GM21619 (cell line): ENCODE measurements at regions not wholly inside any gene's neighbourhood (a gene's known extent, or its start where the extent isn't known, plus 50 kb on each side); places are given as distances from the start of the nearest gene placed in this dataset.
"Not testable (repeated sequence)": the region's sequence is repeated elsewhere in the genome, so short reads cannot be mapped to it uniquely, and the experiment has no call there.

ENCODE experiments used
- ATAC-seq: cut with Tn5 transposase; IDR thresholded peaks from one replicate; pipeline ENCODE4 v1.9.1; 2021; ENCODE audit not compliant: unreplicated experiment

GRCh38 chr10:46095943-46096342 lies 49.9 kb upstream of the MSMB start:
- ATAC-seq, result not testable (repeated sequence)

DNA sequence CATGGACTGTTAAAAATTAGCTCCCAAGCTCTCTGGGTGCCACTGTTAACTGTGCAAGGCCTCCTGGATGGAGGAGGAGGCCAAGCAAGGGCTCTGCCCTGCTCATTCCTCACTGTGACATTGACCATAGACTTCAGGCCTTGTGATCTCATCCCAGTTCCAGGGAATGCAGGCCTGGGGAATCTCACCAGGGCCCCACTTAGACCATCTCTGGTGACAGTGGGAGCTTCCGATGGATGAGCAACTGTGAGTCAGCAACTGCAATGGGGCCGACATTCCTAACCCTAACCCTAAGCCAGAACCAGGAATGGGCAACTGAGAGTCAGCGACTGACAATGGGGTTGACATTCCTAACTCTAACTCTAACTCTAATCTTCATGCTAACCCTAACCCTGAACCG lies 50.4 kb upstream of the MSMB start:
- no peak for ATAC-seq

DNA sequence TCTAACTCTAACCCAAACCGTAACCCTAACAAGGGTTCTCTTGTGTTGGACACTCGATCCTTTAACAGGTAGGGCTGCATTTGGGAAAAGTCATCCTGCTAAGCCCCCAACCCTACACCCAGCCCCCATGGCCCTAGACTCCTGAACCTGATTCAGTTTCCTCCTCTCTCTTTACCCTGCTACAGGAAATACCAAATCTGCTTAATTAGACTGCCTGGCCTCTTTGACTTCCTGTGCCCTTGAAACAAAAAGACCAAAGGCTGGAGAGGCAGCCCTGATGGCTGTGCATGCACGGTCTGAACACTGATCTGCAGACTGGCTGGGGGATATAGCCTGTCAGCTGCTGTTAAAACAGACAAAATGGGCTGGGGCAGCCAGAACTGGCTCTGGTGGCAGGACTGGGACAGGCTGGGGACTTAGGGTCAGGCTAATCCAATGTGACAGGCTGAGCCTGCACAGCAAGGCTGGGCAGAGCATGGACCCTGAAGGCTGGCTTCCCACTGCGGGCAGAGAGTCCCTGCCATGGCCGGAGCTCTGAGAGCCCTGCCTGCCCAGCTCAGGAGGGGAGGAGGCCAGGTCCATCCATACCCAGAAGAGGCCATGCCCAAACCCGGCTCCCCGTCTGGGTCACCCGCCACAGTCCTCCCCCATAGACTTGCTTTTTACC lies 51.0 kb upstream of the MSMB start:
- ATAC-seq, result no peak

DNA sequence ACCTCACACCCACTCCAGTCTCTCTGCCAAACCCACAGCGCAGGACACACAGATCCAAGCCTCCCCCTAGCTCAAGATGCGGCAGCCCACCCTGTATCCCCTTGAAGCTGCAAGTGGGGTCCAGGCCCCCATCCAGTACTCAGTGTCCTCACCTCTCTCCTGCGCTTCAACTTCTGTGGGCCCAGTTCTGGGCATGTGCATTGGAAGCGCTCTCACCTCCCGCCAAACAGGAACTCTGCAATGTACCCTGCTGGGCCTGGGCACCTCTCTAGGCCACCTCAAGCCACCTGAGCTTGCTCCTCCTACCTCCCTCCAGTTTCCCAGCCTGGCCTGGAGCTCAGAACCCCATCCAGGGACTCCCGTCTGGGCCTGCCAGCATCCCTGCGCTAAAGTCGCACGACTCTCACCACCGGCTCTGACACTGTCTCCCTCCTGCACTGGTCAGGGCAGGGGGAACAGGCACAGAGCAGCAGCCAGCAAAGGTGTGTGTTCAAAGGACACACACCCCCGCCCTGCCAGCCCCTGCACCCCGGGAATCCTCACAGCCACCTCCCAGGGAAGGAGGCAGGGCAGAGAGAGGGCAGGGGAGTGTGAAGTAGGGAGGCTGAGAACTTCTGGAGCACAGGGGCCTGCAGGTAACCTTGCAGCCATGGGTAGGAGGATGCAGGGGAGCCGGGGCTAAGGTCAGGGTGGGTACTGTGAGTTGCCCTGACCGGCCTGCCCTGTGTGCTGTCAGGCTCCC lies 51.7 kb upstream of the MSMB start:
- ATAC-seq, result no peak

DNA sequence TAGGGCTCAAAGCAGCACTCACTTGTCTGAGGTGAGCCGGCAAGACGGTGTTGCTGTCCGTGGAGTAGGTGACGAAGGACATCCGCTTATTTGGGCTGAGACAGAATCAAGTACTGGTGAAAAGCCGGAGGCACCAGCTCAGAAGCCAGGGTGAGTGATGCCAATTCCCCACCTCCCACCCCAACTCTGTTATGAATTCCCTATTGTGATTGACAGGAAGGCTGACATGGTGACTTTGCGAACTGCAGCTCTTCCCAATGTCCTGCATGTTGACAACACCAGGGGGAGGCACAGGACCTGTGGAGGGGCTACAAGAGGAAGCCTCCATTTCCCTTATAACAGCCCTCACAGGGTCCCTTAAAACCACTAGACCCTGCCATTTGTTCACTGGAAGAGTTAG lies 52.3 kb upstream of the MSMB start:
- no peak for ATAC-seq

GRCh38 chr10:46098925-46099324 lies 52.9 kb upstream of the MSMB start:
- not testable (repeated sequence) for ATAC-seq

- no peak for ATAC-seq
Observed at GRCh38 chr10:46104071-46104585, 58.1 kb upstream of the MSMB start.

DNA sequence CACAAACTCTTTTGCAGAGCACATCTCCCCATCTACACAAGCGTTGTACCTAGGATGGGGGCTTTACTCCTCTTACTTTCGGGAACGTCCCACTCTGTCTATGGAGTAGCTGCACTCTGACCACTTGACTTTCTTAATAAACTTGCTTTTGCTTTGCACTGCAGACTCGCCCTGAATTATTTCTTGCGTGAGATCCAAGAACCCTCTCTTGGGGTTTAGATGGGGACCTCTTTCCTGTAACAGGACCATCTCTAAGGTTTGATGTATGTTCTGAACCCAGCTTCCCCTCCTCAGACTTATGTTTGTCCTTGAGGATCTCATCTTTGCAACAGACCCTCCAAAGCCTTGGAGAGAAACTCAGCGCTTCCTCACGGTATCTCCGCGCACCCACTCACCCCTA lies 59.3 kb upstream of the MSMB start:
- not testable (repeated sequence) for ATAC-seq

GRCh38 chr10:46105856-46106409 lies 59.9 kb upstream of the MSMB start:
- ATAC-seq, result peak; percentile 28

- ATAC-seq, result peak; percentile 91
Observed at GRCh38 chr10:46106410-46107255, 60.6 kb upstream of the MSMB start.

DNA sequence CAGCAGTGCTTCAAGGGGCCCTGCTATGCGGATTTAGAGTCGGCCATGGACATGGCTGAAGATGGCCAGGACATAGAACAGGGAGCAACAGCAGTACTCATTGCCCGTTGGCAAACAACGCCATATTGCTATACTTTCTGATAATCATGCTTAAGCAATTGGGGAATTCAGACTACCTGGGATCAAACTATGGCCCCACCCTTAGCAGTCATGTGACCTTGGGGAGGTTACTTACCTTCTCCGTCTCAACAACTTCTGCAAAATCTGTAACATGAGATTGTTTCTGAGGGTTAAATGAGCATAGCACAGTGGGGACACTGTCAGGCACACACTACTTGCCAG lies 62.1 kb upstream of the MSMB start:
- ATAC-seq, result not testable (repeated sequence)

DNA sequence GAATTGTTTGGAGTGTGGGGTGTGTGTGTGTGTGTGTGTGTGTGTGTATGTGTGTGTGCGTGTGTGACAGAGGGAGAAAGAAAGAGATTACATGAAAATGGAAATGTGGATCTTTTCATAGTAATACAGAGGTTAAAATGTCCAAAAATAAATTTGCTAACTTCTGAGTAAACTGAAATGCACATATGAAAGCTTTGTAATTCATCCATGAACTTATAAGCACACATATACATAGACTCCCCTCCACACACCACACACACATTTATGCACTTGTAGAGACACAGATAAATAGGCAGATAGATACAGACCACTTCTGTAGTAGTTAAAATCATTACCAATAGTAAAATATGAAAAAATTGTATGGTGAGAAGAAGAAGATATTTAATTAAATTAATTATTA lies 108.2 kb upstream of the MSMB start:
- ATAC-seq, result not testable (repeated sequence)

DNA sequence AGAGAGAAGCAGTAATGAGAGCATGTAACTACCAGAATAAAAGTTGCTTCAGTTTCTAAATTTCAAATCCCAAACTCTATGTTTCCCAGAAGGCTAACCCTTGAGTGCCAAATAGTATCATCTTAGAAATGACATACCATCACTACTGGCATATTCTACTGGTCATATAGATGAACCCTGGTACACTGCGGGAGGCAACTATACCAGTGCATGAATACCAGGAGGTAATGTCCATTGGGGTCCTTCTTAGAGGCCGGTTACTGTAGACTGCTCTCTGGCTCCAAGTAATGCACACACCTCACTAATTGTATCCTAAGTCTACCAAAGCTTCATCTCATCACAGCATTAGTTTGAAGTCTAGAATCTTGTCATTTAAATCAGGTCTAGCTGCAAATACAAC lies 108.6 kb upstream of the MSMB start:
- ATAC-seq, result not testable (repeated sequence)

GRCh38 chr10:46156866-46157265 lies 110.8 kb upstream of the MSMB start:
- ATAC-seq, result not testable (repeated sequence)

DNA sequence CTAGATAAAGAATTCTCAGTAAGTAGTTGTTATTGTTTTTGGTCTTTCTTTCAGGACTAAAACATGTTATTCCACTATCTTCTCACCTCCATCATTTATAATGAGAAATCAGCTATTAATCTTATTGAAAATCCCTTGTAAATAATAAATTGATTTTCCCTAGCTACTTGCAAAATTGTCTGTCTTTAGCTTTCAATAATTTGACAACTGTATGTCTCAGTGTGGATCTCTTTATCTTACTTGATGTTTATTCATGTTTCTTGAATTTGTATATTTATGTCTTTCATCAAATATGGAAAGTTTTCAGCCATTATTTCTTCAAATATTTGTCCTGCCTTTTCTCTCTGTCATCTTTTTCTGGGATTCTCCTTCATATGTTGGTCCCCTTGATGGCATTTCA lies 117.1 kb upstream of the ANTXRL start:
- ATAC-seq, result no peak

GRCh38 chr10:46170789-46171188 lies 116.0 kb upstream of the ANTXRL start:
- no peak for ATAC-seq

- ATAC-seq, result no peak
Observed at GRCh38 chr10:46171661-46172060, 115.1 kb upstream of the ANTXRL start.

DNA sequence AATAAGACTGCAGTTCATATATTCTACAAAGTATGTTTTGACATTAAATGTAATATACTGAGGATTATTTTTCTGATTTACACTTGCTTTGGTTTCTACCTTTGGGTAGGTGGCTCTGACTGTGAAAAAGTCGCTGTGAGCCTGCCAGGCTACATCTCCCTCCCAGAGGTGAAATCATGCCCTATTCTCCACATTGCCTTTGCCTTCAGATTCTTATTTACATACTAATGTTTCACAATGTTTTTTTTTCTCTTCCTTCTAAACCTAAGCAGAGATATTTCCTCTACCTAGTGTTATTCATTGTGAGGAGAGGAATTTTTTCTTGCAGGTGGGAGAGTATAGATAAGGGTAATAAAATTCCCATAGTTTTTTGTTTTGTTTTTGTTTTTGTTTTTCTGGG lies 111.5 kb upstream of the ANTXRL start:
- ATAC-seq, result no peak

- ATAC-seq, result no peak
Observed at GRCh38 chr10:46175831-46176230, 111.0 kb upstream of the ANTXRL start.

GRCh38 chr10:46187431-46187830 lies 99.4 kb upstream of the ANTXRL start:
- not testable (repeated sequence) for ATAC-seq

DNA sequence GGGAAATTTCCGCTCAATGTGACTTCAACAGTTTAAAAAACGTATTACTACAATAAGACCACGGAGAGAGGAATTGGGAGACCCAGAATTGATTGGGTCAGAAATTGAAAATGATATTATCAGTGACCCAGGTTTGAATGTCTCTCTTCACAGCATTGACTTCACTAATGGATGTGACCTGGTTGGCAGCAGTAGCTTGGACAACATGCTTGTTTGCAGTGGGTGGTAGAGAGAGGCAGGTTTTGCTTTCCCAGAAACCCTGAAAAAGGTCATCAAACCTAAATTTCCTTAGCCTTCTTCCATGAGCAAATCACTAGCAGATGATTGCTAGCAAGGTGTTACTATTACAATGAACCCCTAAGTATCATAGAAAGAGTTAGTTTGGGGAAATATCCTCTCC lies 89.7 kb upstream of the ANTXRL start:
- no peak for ATAC-seq
